ENCODE measurements at regions not wholly inside any gene's neighbourhood (a gene's known extent, or its start where the extent isn't known, plus 50 kb on each side); places are given as distances from the start of the nearest gene placed in this dataset.

GRCh38 chr17:70230850-70231640 is 61.7 kb downstream of the KCNJ2 start:
- H3K27ac Mint-ChIP-seq = no peak overlapping the region
- ChIA-PET POLR2A (ENCODE audit: partially characterized antibody) (no interaction called here), CTCF (ENCODE audit: partially characterized antibody) (no interaction called here)
- Histone ChIP-seq H3K9me3 (ENCODE audit: control insufficient read depth in 1 of 2, low read length in 2 of 2) (no peaks in the 10 kb centered on the region), H3K27ac (ENCODE audit: low read depth, low read length) (no peak overlapping the region), H3K4me3 (ENCODE audit: low read length in 2 of 2) (no peak overlapping the region), H3K27me3 (ENCODE audit: insufficient read depth, low read length) (no peaks in the 10 kb centered on the region), H3K4me1 (ENCODE audit: insufficient read depth, low read length) (no peaks in the 10 kb centered on the region), H3K36me3 (ENCODE audit: insufficient read depth, low read length) (no peaks in the 10 kb centered on the region)
- no peak overlapping the region for H3K4me3 Mint-ChIP-seq
- H3K36me3 Mint-ChIP-seq = no peaks in the 10 kb centered on the region
- no peaks in the 10 kb centered on the region for H3K4me1 Mint-ChIP-seq
- H3K27me3 Mint-ChIP-seq = peaks cover 1 to 3% of the 10 kb centered on the region in 2 donors
- no peak for DNase-seq
- intact Hi-C loops (cut with micrococcal nuclease) = no loop called here
- peaks cover 0 to 10% (median 3%) of the 10 kb centered on the region in 8 donors for H3K9me3 Mint-ChIP-seq

GRCh38 chr17:70232466-70232865 is 63.1 kb downstream of the KCNJ2 start:
- H3K27ac Mint-ChIP-seq = no peak overlapping the region
- ChIA-PET CTCF (ENCODE audit: partially characterized antibody) (no interaction called here), POLR2A (ENCODE audit: partially characterized antibody) (no interaction called here)
- H3K4me1 ChIP-seq (ENCODE audit: insufficient read depth, low read length) = no peaks in the 10 kb centered on the region
- peaks cover 1 to 3% of the 10 kb centered on the region in 2 donors for H3K27me3 Mint-ChIP-seq
- H3K4me1 Mint-ChIP-seq = no peaks in the 10 kb centered on the region
- H3K36me3 ChIP-seq (ENCODE audit: insufficient read depth, low read length) = no peaks in the 10 kb centered on the region
- no peak overlapping the region for H3K4me3 ChIP-seq (ENCODE audit: low read length in 2 of 2)
- no peaks in the 10 kb centered on the region for H3K36me3 Mint-ChIP-seq
- no peak for DNase-seq
- intact Hi-C loops (cut with micrococcal nuclease) = no loop called here
- no peaks in the 10 kb centered on the region for H3K27me3 ChIP-seq (ENCODE audit: insufficient read depth, low read length)
- no peaks in the 10 kb centered on the region for H3K9me3 ChIP-seq (ENCODE audit: control insufficient read depth in 1 of 2, low read length in 2 of 2)
- no peak overlapping the region for H3K27ac ChIP-seq (ENCODE audit: low read depth, low read length)
- H3K4me3 Mint-ChIP-seq = no peak overlapping the region
- H3K9me3 Mint-ChIP-seq = peaks cover 0 to 10% (median 3%) of the 10 kb centered on the region in 8 donors

DNA sequence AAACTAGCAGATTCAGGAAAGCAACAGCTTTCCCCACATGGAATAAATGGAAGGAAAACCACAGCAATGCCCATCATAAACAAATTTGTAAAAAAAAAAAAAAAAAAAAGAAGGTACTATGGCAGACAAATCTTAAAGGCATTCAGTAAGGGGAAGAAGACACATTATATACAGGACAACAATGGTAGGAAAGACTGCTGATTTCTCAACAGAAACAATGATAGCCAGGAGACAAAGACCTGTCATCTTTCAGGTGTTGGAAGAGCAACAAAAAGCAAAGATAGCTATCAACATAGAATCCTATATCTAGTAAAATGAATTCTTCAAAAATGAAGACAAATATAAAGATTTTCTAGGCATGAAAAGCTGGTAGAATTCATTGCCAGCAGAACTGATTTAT is 65.9 kb downstream of the KCNJ2 start:
- intact Hi-C loops (cut with micrococcal nuclease) = no loop called here
- H3K27ac ChIP-seq (ENCODE audit: low read depth, low read length) = no peak overlapping the region
- no peaks in the 10 kb centered on the region for H3K4me1 ChIP-seq (ENCODE audit: insufficient read depth, low read length)
- no peak for DNase-seq
- no peaks in the 10 kb centered on the region for H3K36me3 Mint-ChIP-seq
- H3K4me3 Mint-ChIP-seq = no peak overlapping the region
- H3K27me3 Mint-ChIP-seq = no peaks in the 10 kb centered on the region
- H3K27me3 ChIP-seq (ENCODE audit: insufficient read depth, low read length) = no peaks in the 10 kb centered on the region
- H3K4me3 ChIP-seq (ENCODE audit: low read length in 2 of 2) = no peak overlapping the region
- H3K9me3 ChIP-seq (ENCODE audit: control insufficient read depth in 1 of 2, low read length in 2 of 2) = no peaks in the 10 kb centered on the region
- no peak overlapping the region for H3K27ac Mint-ChIP-seq
- no peaks in the 10 kb centered on the region for H3K36me3 ChIP-seq (ENCODE audit: insufficient read depth, low read length)
- ChIA-PET CTCF (ENCODE audit: partially characterized antibody) (no interaction called here), POLR2A (ENCODE audit: partially characterized antibody) (no interaction called here)
- no peaks in the 10 kb centered on the region for H3K4me1 Mint-ChIP-seq
- H3K9me3 Mint-ChIP-seq = peaks cover 0 to 8% (median 4%) of the 10 kb centered on the region in 8 donors

DNA sequence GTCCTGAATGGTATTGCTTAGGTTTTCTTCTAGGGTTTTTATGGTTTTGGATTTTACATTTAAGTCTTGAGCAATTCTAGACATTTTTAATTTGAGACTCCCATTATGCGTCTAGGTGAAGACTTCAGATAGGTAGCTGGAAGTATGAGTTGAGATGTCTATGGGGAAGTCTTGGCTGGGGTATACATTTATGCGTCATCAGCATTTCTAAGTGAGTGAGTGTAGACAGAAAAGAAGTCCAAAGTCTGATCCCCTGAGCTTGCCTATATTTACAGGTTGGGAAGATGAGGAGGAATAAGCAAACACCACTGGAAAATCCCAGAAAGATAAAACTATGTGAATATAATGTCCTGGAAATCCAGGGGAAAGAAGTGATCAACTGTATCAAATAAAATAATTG is 68.9 kb downstream of the KCNJ2 start:
- no peaks in the 10 kb centered on the region for H3K36me3 Mint-ChIP-seq
- Histone ChIP-seq H3K4me3 (ENCODE audit: low read length in 2 of 2) (no peak overlapping the region), H3K27me3 (ENCODE audit: insufficient read depth, low read length) (no peaks in the 10 kb centered on the region), H3K27ac (ENCODE audit: low read depth, low read length) (no peak overlapping the region), H3K4me1 (ENCODE audit: insufficient read depth, low read length) (no peaks in the 10 kb centered on the region), H3K9me3 (ENCODE audit: control insufficient read depth in 1 of 2, low read length in 2 of 2) (no peaks in the 10 kb centered on the region), H3K36me3 (ENCODE audit: insufficient read depth, low read length) (no peaks in the 10 kb centered on the region)
- DNase-seq = no peak
- ChIA-PET POLR2A (ENCODE audit: partially characterized antibody) (no interaction called here), CTCF (ENCODE audit: partially characterized antibody) (no interaction called here)
- no peaks in the 10 kb centered on the region for H3K27me3 Mint-ChIP-seq
- H3K27ac Mint-ChIP-seq = no peak overlapping the region
- intact Hi-C loops (cut with micrococcal nuclease) = no loop called here
- H3K4me1 Mint-ChIP-seq = no peaks in the 10 kb centered on the region
- H3K4me3 Mint-ChIP-seq = no peak overlapping the region
- peaks cover 0 to 4% (median under 1%) of the 10 kb centered on the region in 8 donors for H3K9me3 Mint-ChIP-seq

- H3K4me3 Mint-ChIP-seq = no peak overlapping the region
- no peaks in the 10 kb centered on the region for H3K36me3 Mint-ChIP-seq
- H3K4me3 ChIP-seq (ENCODE audit: low read length in 2 of 2) = no peak overlapping the region
- no peak overlapping the region for H3K27ac ChIP-seq (ENCODE audit: low read depth, low read length)
- no peak for DNase-seq
- H3K9me3 Mint-ChIP-seq = peaks cover 0 to 4% (median under 1%) of the 10 kb centered on the region in 8 donors
- POLR2A ChIA-PET (ENCODE audit: partially characterized antibody) = no interaction called here
- no peaks in the 10 kb centered on the region for H3K27me3 Mint-ChIP-seq
- no peak overlapping the region for H3K27ac Mint-ChIP-seq
- CTCF ChIA-PET (ENCODE audit: partially characterized antibody) = no interaction called here
- H3K27me3 ChIP-seq (ENCODE audit: insufficient read depth, low read length) = no peaks in the 10 kb centered on the region
- no peaks in the 10 kb centered on the region for H3K36me3 ChIP-seq (ENCODE audit: insufficient read depth, low read length)
- H3K4me1 ChIP-seq (ENCODE audit: insufficient read depth, low read length) = no peaks in the 10 kb centered on the region
- intact Hi-C loops (cut with micrococcal nuclease) = no loop called here
- H3K9me3 ChIP-seq (ENCODE audit: control insufficient read depth in 1 of 2, low read length in 2 of 2) = no peaks in the 10 kb centered on the region
- no peaks in the 10 kb centered on the region for H3K4me1 Mint-ChIP-seq
These were observed 69.3 kb downstream of the KCNJ2 start for GRCh38 chr17:70238646-70239045.

- Mint-ChIP-seq H3K27ac (no peak overlapping the region), H3K4me3 (no peak overlapping the region), H3K36me3 (no peaks in the 10 kb centered on the region), H3K27me3 (no peaks in the 10 kb centered on the region), H3K4me1 (no peaks in the 10 kb centered on the region), H3K9me3 (peaks cover 0 to 4% (median under 1%) of the 10 kb centered on the region in 8 donors)
- Histone ChIP-seq H3K4me3 (ENCODE audit: low read length in 2 of 2) (no peak overlapping the region), H3K4me1 (ENCODE audit: insufficient read depth, low read length) (no peaks in the 10 kb centered on the region), H3K27me3 (ENCODE audit: insufficient read depth, low read length) (no peaks in the 10 kb centered on the region), H3K9me3 (ENCODE audit: control insufficient read depth in 1 of 2, low read length in 2 of 2) (no peaks in the 10 kb centered on the region), H3K36me3 (ENCODE audit: insufficient read depth, low read length) (no peaks in the 10 kb centered on the region), H3K27ac (ENCODE audit: low read depth, low read length) (no peak overlapping the region)
- ChIA-PET CTCF (ENCODE audit: partially characterized antibody) (no interaction called here), POLR2A (ENCODE audit: partially characterized antibody) (no interaction called here)
- intact Hi-C loops (cut with micrococcal nuclease) = no loop called here
- no peak for DNase-seq
These were observed 70.1 kb downstream of the KCNJ2 start for GRCh38 chr17:70239391-70239826.

DNA sequence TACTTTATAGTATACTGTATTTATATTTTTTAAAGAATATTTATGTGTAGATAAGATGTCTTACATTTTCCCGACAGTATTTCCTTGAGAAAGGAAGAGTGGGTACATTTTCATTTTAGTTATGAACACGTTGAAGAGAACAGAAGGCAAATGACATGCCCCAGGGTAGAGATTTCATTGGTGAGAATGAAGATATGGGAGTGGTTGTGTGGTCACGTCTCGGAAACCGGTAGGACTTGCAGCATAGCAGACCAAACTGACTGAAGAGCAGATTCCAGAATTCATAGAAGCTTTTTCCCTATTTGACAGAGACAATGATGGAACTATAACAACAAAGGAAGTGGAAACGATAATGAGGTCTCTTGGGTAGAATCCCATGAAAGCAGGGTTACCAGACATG is 71.7 kb downstream of the KCNJ2 start:
- Mint-ChIP-seq H3K9me3 (peaks cover 0 to 4% (median 0%) of the 10 kb centered on the region in 8 donors), H3K4me3 (no peak overlapping the region), H3K27ac (no peak overlapping the region), H3K36me3 (no peaks in the 10 kb centered on the region), H3K27me3 (no peaks in the 10 kb centered on the region), H3K4me1 (no peaks in the 10 kb centered on the region)
- no peaks in the 10 kb centered on the region for H3K9me3 ChIP-seq (ENCODE audit: control insufficient read depth in 1 of 2, low read length in 2 of 2)
- H3K27ac ChIP-seq (ENCODE audit: low read depth, low read length) = no peak overlapping the region
- DNase-seq = no peak
- no peaks in the 10 kb centered on the region for H3K4me1 ChIP-seq (ENCODE audit: insufficient read depth, low read length)
- CTCF ChIA-PET (ENCODE audit: partially characterized antibody) = no interaction called here
- intact Hi-C loops (cut with micrococcal nuclease) = no loop called here
- POLR2A ChIA-PET (ENCODE audit: partially characterized antibody) = no interaction called here
- no peaks in the 10 kb centered on the region for H3K27me3 ChIP-seq (ENCODE audit: insufficient read depth, low read length)
- H3K4me3 ChIP-seq (ENCODE audit: low read length in 2 of 2) = no peak overlapping the region
- no peaks in the 10 kb centered on the region for H3K36me3 ChIP-seq (ENCODE audit: insufficient read depth, low read length)

Measured in CD4-positive, alpha-beta memory T cell (primary cell).